HepG2 (cell line): ENCODE measurements at regions not wholly inside any gene's neighbourhood (a gene's known extent, or its start where the extent isn't known, plus 50 kb on each side); places are given as distances from the start of the nearest gene placed in this dataset.

Experiments
- CCAR2 ChIP-seq: fragments of 200-400 bp; formaldehyde crosslinking; optimal IDR thresholded peaks from 2 replicates; pipeline ENCODE3; 2018; ENCODE audit warnings: low read depth, mild to moderate bottlenecking, low read length, moderate library complexity
- CTCF ChIP-seq: sonication (generic); formaldehyde crosslinking; IDR thresholded peaks from 2 replicates; pipeline ENCODE4 v1.5.0; 2020; ENCODE audit warnings: mild to moderate bottlenecking, missing genetic modification reagents, moderate library complexity
- EZH2 ChIP-seq: conservative IDR thresholded peaks from 2 replicates; pipeline ENCODE4 v1.6.1; 2012; ENCODE audit warnings: mild to moderate bottlenecking, low read depth, low read length, moderate library complexity
- RAD51 ChIP-seq: fragments of 450-650 bp; IDR thresholded peaks from 2 replicates; pipeline ENCODE4 v1.6.1; 2016; ENCODE audit warnings: borderline replicate concordance
- ZNF609 ChIP-seq: sonication (generic); formaldehyde crosslinking; IDR thresholded peaks from 2 replicates; pipeline ENCODE4 v1.4.0; 2020; ENCODE audit warnings: mild to moderate bottlenecking, missing genetic modification reagents, borderline replicate concordance
- ZNF629 ChIP-seq: sonication (generic); formaldehyde crosslinking; conservative IDR thresholded peaks from 2 replicates; pipeline ENCODE4 v1.5.0; 2020; ENCODE audit warnings: missing genetic modification reagents
- ZNF780A ChIP-seq: sonication (generic); formaldehyde crosslinking; IDR thresholded peaks from 2 replicates; pipeline ENCODE4 v1.8.0; 2022; ENCODE audit warnings: mild to moderate bottlenecking, missing genetic modification reagents, moderate library complexity

GRCh38 chr14:71399057-71399487, 491.8 kb downstream of the PCNX1 start:
- TF ChIP-seq ZNF780A (CRISPR knock-in tag) (no peak), CTCF (CRISPR knock-in tag) (no peak), EZH2 (no peak), CCAR2 (no peak), RAD51 (no peak), ZNF629 (CRISPR knock-in tag) (no peak), ZNF609 (no peak)
